DND-41 (cell line): ENCODE measurements at regions not wholly inside any gene's neighbourhood (a gene's known extent, or its start where the extent isn't known, plus 50 kb on each side); places are given as distances from the start of the nearest gene placed in this dataset.
"Not testable (repeated sequence)": the region's sequence is repeated elsewhere in the genome, so short reads cannot be mapped to it uniquely, and the experiment has no call there.

Experiments
- ATAC-seq: fragments of 200-7000 bp; cut with Tn5 transposase; 3 replicates; pipeline ENCODE4 v1.9.1; 2021; ENCODE audit warnings: low read depth; ENCODE audit not compliant: insufficient read depth
- DNase-seq: peaks from one replicate; pipeline ENCODE4 v3.0.0-alpha.2; 2020
- H2AFZ ChIP-seq: 2 replicates; pipeline ENCODE4 v1.6.0; 2012; ENCODE audit warnings: low read depth, low read length
- H3K27ac ChIP-seq: 2 replicates; pipeline ENCODE4 v1.5.1; 2012; ENCODE audit warnings: low read length, inconsistent platforms
- H3K27me3 ChIP-seq: fragments of 200-600 bp; sonication (generic); 2 replicates; pipeline ENCODE4 v1.6.0; 2012; ENCODE audit warnings: low read length, mild to moderate bottlenecking, inconsistent platforms; ENCODE audit not compliant: insufficient read depth, poor library complexity
- H3K36me3 ChIP-seq: 2 replicates; pipeline ENCODE4 v1.5.1; 2012; ENCODE audit warnings: low read length, inconsistent platforms; ENCODE audit not compliant: insufficient read depth
- H3K4me1 ChIP-seq: 2 replicates; pipeline ENCODE4 v1.5.1; 2012; ENCODE audit warnings: mild to moderate bottlenecking, low read length; ENCODE audit not compliant: insufficient read depth
- H3K4me2 ChIP-seq: 2 replicates; pipeline ENCODE4 v1.6.0; 2012; ENCODE audit warnings: mild to moderate bottlenecking, moderate library complexity, low read length, inconsistent platforms; ENCODE audit not compliant: insufficient read depth
- H3K4me3 ChIP-seq, 2 experiments: fragments of 200-600 bp in 1 of 2; shearing (Covaris generic) in 1 of 2; 2 replicates each; pipeline ENCODE4 v1.5.1; 2012 to 2016; ENCODE audit warnings: inconsistent platforms in 2 of 2, low read length in 2 of 2, mild to moderate bottlenecking in 2 of 2, low read depth in 1 of 2, moderate library complexity in 1 of 2
- H3K79me2 ChIP-seq: 2 replicates; pipeline ENCODE4 v1.6.0; 2012; ENCODE audit warnings: low read length, inconsistent platforms; ENCODE audit not compliant: insufficient read depth
- H3K9ac ChIP-seq: 2 replicates; pipeline ENCODE4 v1.6.0; 2012; ENCODE audit warnings: low read depth, mild to moderate bottlenecking, inconsistent platforms, low read length, moderate library complexity
- H3K9me3 ChIP-seq: 2 replicates; pipeline ENCODE4 v1.5.1; 2012; ENCODE audit warnings: low read length, moderate library complexity, mild to moderate bottlenecking, inconsistent platforms; ENCODE audit not compliant: insufficient read depth, severe bottlenecking
- H4K20me1 ChIP-seq: 2 replicates; pipeline ENCODE4 v1.6.0; 2012; ENCODE audit warnings: low read length; ENCODE audit not compliant: insufficient read depth
- CTCF ChIP-seq: IDR thresholded peaks from 2 replicates; pipeline ENCODE4 v1.5.1; 2012; ENCODE audit warnings: borderline replicate concordance, low read length, moderate library complexity, mild to moderate bottlenecking; ENCODE audit not compliant: poor library complexity, severe bottlenecking; ENCODE audit errors: extremely low read depth
- EZH2 ChIP-seq: IDR thresholded peaks from 3 replicates; pipeline ENCODE4 v1.6.1; 2012; ENCODE audit warnings: borderline replicate concordance, low read depth, mild to moderate bottlenecking, moderate library complexity, low read length, inconsistent platforms; ENCODE audit not compliant: severe bottlenecking

DNA sequence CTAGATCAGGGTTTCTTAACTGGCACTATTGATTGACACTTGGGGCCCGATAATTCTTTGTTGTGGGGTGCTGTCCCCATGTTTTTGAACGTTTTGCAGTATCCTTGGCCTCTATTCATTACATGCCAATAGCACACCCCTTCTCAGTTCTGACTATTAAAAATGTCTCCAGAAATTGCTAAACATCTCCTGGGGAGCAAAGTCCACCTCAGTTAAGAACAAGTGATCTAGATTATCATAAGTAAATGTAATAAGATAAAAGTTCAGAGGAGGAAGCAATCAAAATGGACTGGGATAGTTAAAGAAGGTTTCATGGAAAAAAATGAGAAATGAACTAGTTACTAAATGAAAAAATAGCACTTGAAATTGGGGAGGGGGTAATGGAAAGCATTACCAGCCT lies 98.1 kb upstream of the MIR17HG start:
- no peaks in the 10 kb centered on the region for H3K27me3 ChIP-seq
- no peak overlapping the region for H3K4me2 ChIP-seq
- ATAC-seq (no peak), DNase-seq (no peak)
- H3K79me2 ChIP-seq, result no peaks in the 10 kb centered on the region
- no peak overlapping the region for H3K4me3 ChIP-seq
- no peaks in the 10 kb centered on the region for H3K9me3 ChIP-seq
- no peak overlapping the region for H2AFZ ChIP-seq
- no peaks in the 10 kb centered on the region for H3K36me3 ChIP-seq
- TF ChIP-seq EZH2 (no peak), CTCF (no peak)
- H3K4me1 ChIP-seq, result no peaks in the 10 kb centered on the region
- H3K27ac ChIP-seq, result no peak overlapping the region
- H4K20me1 ChIP-seq, result no peaks in the 10 kb centered on the region
- H3K9ac ChIP-seq, result no peak overlapping the region

- Histone ChIP-seq H2AFZ (no peak overlapping the region), H3K9ac (no peak overlapping the region), H4K20me1 (no peaks in the 10 kb centered on the region), H3K79me2 (no peaks in the 10 kb centered on the region), H3K9me3 (no peaks in the 10 kb centered on the region), H3K27ac (no peak overlapping the region), H3K4me1 (no peaks in the 10 kb centered on the region), H3K4me2 (no peak overlapping the region), H3K36me3 (no peaks in the 10 kb centered on the region), H3K4me3 (no peak overlapping the region), H3K27me3 (no peaks in the 10 kb centered on the region)
- DNase-seq (no peak), ATAC-seq (no peak)
- no peak for TF ChIP-seq CTCF
- TF ChIP-seq EZH2, result no peak
These were observed 97.6 kb upstream of the MIR17HG start for GRCh38 chr13:91249861-91250260.

DNA sequence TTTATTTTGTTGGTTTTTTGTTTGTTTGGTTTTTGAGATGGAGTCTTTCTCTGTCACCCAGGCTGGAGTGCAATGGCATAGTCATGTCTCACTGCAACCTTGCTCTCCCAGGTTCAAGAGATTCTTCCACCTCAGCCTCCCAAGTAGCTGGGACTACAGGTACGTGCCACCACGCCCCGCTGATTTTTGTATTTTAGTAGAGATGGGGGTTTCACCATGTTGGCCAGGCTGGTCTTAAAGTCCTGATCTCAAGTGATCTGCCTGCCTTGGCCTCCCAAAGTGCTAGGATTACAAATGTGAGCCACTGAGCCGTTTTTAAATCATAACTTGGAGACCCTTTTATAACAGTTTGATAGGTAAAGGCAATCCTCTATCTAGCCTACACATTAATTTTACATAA lies 95.9 kb upstream of the MIR17HG start:
- not testable (repeated sequence) for H3K79me2 ChIP-seq, H3K27ac ChIP-seq, DNase-seq, H3K4me3 ChIP-seq, H2AFZ ChIP-seq, H3K27me3 ChIP-seq, H3K4me2 ChIP-seq, H4K20me1 ChIP-seq, H3K4me1 ChIP-seq, H3K9me3 ChIP-seq, ATAC-seq, H3K36me3 ChIP-seq, H3K9ac ChIP-seq

DNA sequence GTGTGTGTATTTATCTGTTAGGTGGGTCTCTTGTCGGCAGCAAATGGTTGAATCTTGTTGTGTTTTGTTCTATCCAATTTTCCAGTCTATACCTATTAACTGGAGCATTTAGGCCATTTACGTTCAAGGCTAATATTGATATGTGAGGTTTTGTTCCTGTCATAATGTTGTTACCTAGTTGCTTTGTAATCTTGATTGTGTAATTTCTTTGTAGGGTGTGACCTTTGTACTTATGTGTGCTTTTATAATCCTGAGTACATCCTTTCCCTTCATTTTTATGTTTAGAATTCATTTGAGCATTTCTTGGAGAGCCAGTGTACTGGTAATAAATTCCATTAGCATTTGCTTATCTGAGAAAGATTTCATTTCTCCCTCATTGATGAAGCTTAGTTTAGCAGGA lies 83.0 kb upstream of the MIR17HG start:
- H3K36me3 ChIP-seq, result no peaks in the 10 kb centered on the region
- no peaks in the 10 kb centered on the region for H4K20me1 ChIP-seq
- no peak for ATAC-seq
- no peaks in the 10 kb centered on the region for H3K79me2 ChIP-seq
- no peak overlapping the region for H2AFZ ChIP-seq
- H3K27ac ChIP-seq, result no peak overlapping the region
- peaks cover 15% of the 10 kb centered on the region for H3K9me3 ChIP-seq
- H3K4me1 ChIP-seq, result peaks cover 18% of the 10 kb centered on the region
- no peak overlapping the region for H3K9ac ChIP-seq
- no peak for DNase-seq
- no peak overlapping the region for H3K4me2 ChIP-seq
- no peak overlapping the region for H3K4me3 ChIP-seq
- H3K27me3 ChIP-seq, result no peaks in the 10 kb centered on the region
- TF ChIP-seq CTCF, result no peak
- TF ChIP-seq EZH2, result no peak
